NCI-H2029 treated with DMSO at 0.1 percent for 48 hours (cell line): ENCODE measurements at regions not wholly inside any gene's neighbourhood (a gene's known extent, or its start where the extent isn't known, plus 50 kb on each side); places are given as distances from the start of the nearest gene placed in this dataset.

Source experiments
- DNase-seq: peaks from one replicate; lab custom pipeline; 2025; lab: John Stamatoyannopoulos, UW

- no peak for DNase-seq
Measured at GRCh38 chr2:220053919-220054318, 426.5 kb downstream of the SLC4A3 start.

- no peak for DNase-seq
Measured at GRCh38 chr2:220057391-220057790, 430.0 kb downstream of the SLC4A3 start.

- DNase-seq, result no peak
Measured at GRCh38 chr2:220057916-220058315, 430.5 kb downstream of the SLC4A3 start.

GRCh38 chr2:220064111-220065030, 436.9 kb downstream of the SLC4A3 start:
- DNase-seq, result no peak

GRCh38 chr2:220065581-220065980, 438.2 kb downstream of the SLC4A3 start:
- DNase-seq, result no peak

- DNase-seq, result no peak
Measured at GRCh38 chr2:220068846-220069245, 441.4 kb downstream of the SLC4A3 start.

- no peak for DNase-seq
Measured at GRCh38 chr2:220070349-220070748, 442.9 kb downstream of the SLC4A3 start.

- DNase-seq, result no peak
Measured at GRCh38 chr2:220071696-220072095, 444.3 kb downstream of the SLC4A3 start.

GRCh38 chr2:220072669-220073220, 445.3 kb downstream of the SLC4A3 start:
- no peak for DNase-seq

GRCh38 chr2:220075835-220076234, 448.4 kb downstream of the SLC4A3 start:
- no peak for DNase-seq

GRCh38 chr2:220076734-220077133, 449.3 kb downstream of the SLC4A3 start:
- DNase-seq, result no peak

- no peak for DNase-seq
Measured at GRCh38 chr2:220077488-220077887, 450.1 kb downstream of the SLC4A3 start.

GRCh38 chr2:220078439-220078838, 451.0 kb downstream of the SLC4A3 start:
- DNase-seq, result no peak

- no peak for DNase-seq
Measured at GRCh38 chr2:220079595-220079994, 452.2 kb downstream of the SLC4A3 start.

- no peak for DNase-seq
Measured at GRCh38 chr2:220081171-220081570, 453.7 kb downstream of the SLC4A3 start.

GRCh38 chr2:220090050-220090449, 462.6 kb downstream of the SLC4A3 start:
- no peak for DNase-seq

GRCh38 chr2:220096406-220096805, 469.0 kb downstream of the SLC4A3 start:
- no peak for DNase-seq

GRCh38 chr2:220101980-220102379, 474.6 kb downstream of the SLC4A3 start:
- no peak for DNase-seq

- DNase-seq, result no peak
Measured at GRCh38 chr2:220103596-220103995, 476.2 kb downstream of the SLC4A3 start.

GRCh38 chr2:220104871-220105351, 477.5 kb downstream of the SLC4A3 start:
- no peak for DNase-seq

GRCh38 chr2:220106065-220106464, 478.6 kb downstream of the SLC4A3 start:
- no peak for DNase-seq

- no peak for DNase-seq
Measured at GRCh38 chr2:220107380-220107791, 480.0 kb downstream of the SLC4A3 start.

GRCh38 chr2:220114443-220114842, 487.0 kb downstream of the SLC4A3 start:
- DNase-seq, result no peak
